Astrocyte (in vitro differentiated cells and primary cell): ENCODE measurements at regions not wholly inside any gene's neighbourhood (a gene's known extent, or its start where the extent isn't known, plus 50 kb on each side); places are given as distances from the start of the nearest gene placed in this dataset.

Experiments used
- DNase-seq: peaks from one replicate; pipeline ENCODE4 v3.0.0-alpha.2; 2010; ENCODE audit warnings: low read depth
- FAIRE-seq: peaks from 2 replicates; lab custom pipeline; 2011; peaks lifted over from hg19 to GRCh38; lab: Jason Lieb, UNC
- H2AFZ ChIP-seq: 2 replicates; pipeline ENCODE4 v1.6.0; 2012; ENCODE audit warnings: low read depth, low read length, inconsistent platforms
- H3K27ac ChIP-seq: 2 replicates; pipeline ENCODE4 v1.5.1; 2011; ENCODE audit warnings: low read depth, low read length, inconsistent platforms
- H3K27me3 ChIP-seq: 2 replicates; pipeline ENCODE4 v1.6.0; 2011; ENCODE audit warnings: low read length, inconsistent platforms; ENCODE audit not compliant: insufficient read depth
- H3K36me3 ChIP-seq: 2 replicates; pipeline ENCODE4 v1.5.1; 2011; ENCODE audit warnings: low read length, inconsistent platforms; ENCODE audit not compliant: insufficient read depth
- H3K4me1 ChIP-seq: 2 replicates; pipeline ENCODE4 v1.5.1; 2011; ENCODE audit warnings: low read length, inconsistent platforms; ENCODE audit not compliant: insufficient read depth
- H3K4me2 ChIP-seq: 2 replicates; pipeline ENCODE4 v1.6.0; 2012; ENCODE audit warnings: low read length, inconsistent platforms
- H3K4me3 ChIP-seq: 2 replicates; pipeline ENCODE4 v1.5.1; 2011; ENCODE audit warnings: low read depth, mild to moderate bottlenecking, low read length, inconsistent platforms; ENCODE audit not compliant: insufficient read depth
- H3K79me2 ChIP-seq: 2 replicates; pipeline ENCODE4 v1.6.0; 2012; ENCODE audit warnings: mild to moderate bottlenecking, low read length, inconsistent platforms; ENCODE audit not compliant: insufficient read depth
- H3K9ac ChIP-seq: 2 replicates; pipeline ENCODE4 v1.6.0; 2012; ENCODE audit warnings: mild to moderate bottlenecking, low read length, inconsistent platforms
- H3K9me3 ChIP-seq: 2 replicates; pipeline ENCODE4 v1.5.1; 2012; ENCODE audit warnings: low read depth, mild to moderate bottlenecking, low read length, inconsistent platforms; ENCODE audit not compliant: insufficient read depth
- H4K20me1 ChIP-seq: 2 replicates; pipeline ENCODE4 v1.6.0; 2012; ENCODE audit warnings: low read length, inconsistent platforms; ENCODE audit not compliant: insufficient read depth
- H3K27ac Mint-ChIP-seq: one replicate; pipeline ENCODE4 v1.8.0; 2021; ENCODE audit warnings: mild to moderate bottlenecking, mixed read lengths; ENCODE audit not compliant: unreplicated experiment
- H3K27me3 Mint-ChIP-seq: one replicate; pipeline ENCODE4 v1.8.0; 2021; ENCODE audit warnings: low read depth, mixed read lengths; ENCODE audit not compliant: unreplicated experiment
- H3K36me3 Mint-ChIP-seq: one replicate; pipeline ENCODE4 v1.8.0; 2021; ENCODE audit warnings: low read depth, mixed read lengths; ENCODE audit not compliant: unreplicated experiment
- H3K4me1 Mint-ChIP-seq: one replicate; pipeline ENCODE4 v1.8.0; 2021; ENCODE audit warnings: low read depth, mixed read lengths; ENCODE audit not compliant: unreplicated experiment
- H3K4me3 Mint-ChIP-seq: one replicate; pipeline ENCODE4 v1.8.0; 2021; ENCODE audit warnings: mild to moderate bottlenecking, moderate library complexity, mixed read lengths; ENCODE audit not compliant: unreplicated experiment
- H3K9me3 Mint-ChIP-seq: one replicate; pipeline ENCODE4 v1.8.0; 2021; ENCODE audit warnings: mild to moderate bottlenecking, mixed read lengths; ENCODE audit not compliant: unreplicated experiment
- CTCF ChIP-seq: IDR thresholded peaks from 2 replicates; pipeline ENCODE4 v1.5.1; 2011; ENCODE audit warnings: low read depth, mild to moderate bottlenecking, inconsistent platforms, low read length, moderate library complexity; ENCODE audit not compliant: insufficient read depth
- EZH2 ChIP-seq: IDR thresholded peaks from 2 replicates; pipeline ENCODE4 v1.6.1; 2012; ENCODE audit warnings: mild to moderate bottlenecking, low read length, inconsistent platforms; ENCODE audit not compliant: insufficient read depth

- Histone ChIP-seq H3K4me1 (no peaks in the 10 kb centered on the region), H3K4me3 (no peak overlapping the region), H2AFZ (no peak overlapping the region), H3K9ac (no peak overlapping the region), H3K27ac (no peak overlapping the region), H3K27me3 (no peaks in the 10 kb centered on the region), H3K36me3 (no peaks in the 10 kb centered on the region), H4K20me1 (no peaks in the 10 kb centered on the region), H3K79me2 (no peaks in the 10 kb centered on the region), H3K9me3 (no peaks in the 10 kb centered on the region), H3K4me2 (no peak overlapping the region)
- no peak for TF ChIP-seq CTCF
- TF ChIP-seq EZH2: no peak
- no peaks in the 10 kb centered on the region for H3K9me3 Mint-ChIP-seq
- H3K27ac Mint-ChIP-seq: no peak overlapping the region
- no peaks in the 10 kb centered on the region for H3K4me1 Mint-ChIP-seq
- H3K36me3 Mint-ChIP-seq: no peaks in the 10 kb centered on the region
- no peak overlapping the region for H3K4me3 Mint-ChIP-seq
- DNase-seq (no peak), FAIRE-seq (no peak)
- H3K27me3 Mint-ChIP-seq: no peaks in the 10 kb centered on the region
Measured at GRCh38 chr5:121783700-121784099, 68.0 kb upstream of the FTMT start.

GRCh38 chr5:121793791-121794190, 57.9 kb upstream of the FTMT start:
- no peaks in the 10 kb centered on the region for H3K4me1 ChIP-seq
- no peak overlapping the region for H3K27ac ChIP-seq
- H3K4me2 ChIP-seq: no peak overlapping the region
- TF ChIP-seq CTCF (no peak), EZH2 (no peak)
- H2AFZ ChIP-seq: no peak overlapping the region
- no peaks in the 10 kb centered on the region for H3K27me3 ChIP-seq
- H3K36me3 ChIP-seq: no peaks in the 10 kb centered on the region
- H3K27ac Mint-ChIP-seq: no peak overlapping the region
- no peaks in the 10 kb centered on the region for H3K4me1 Mint-ChIP-seq
- no peak overlapping the region for H3K4me3 Mint-ChIP-seq
- H3K9me3 Mint-ChIP-seq: no peaks in the 10 kb centered on the region
- DNase-seq (no peak), FAIRE-seq (no peak)
- H3K36me3 Mint-ChIP-seq: no peaks in the 10 kb centered on the region
- H3K9me3 ChIP-seq: no peaks in the 10 kb centered on the region
- H4K20me1 ChIP-seq: no peaks in the 10 kb centered on the region
- no peak overlapping the region for H3K4me3 ChIP-seq
- no peaks in the 10 kb centered on the region for H3K27me3 Mint-ChIP-seq
- no peaks in the 10 kb centered on the region for H3K79me2 ChIP-seq
- no peak overlapping the region for H3K9ac ChIP-seq

- no peak for FAIRE-seq
Measured at GRCh38 chr5:121795511-121795910, 56.2 kb upstream of the FTMT start.

More at GRCh38 chr5:121795511-121795910, 56.2 kb upstream of the FTMT start:
- Histone ChIP-seq H3K4me2 (no peak overlapping the region), H3K79me2 (no peaks in the 10 kb centered on the region), H4K20me1 (no peaks in the 10 kb centered on the region), H3K27ac (no peak overlapping the region), H3K9me3 (no peaks in the 10 kb centered on the region), H3K4me1 (no peaks in the 10 kb centered on the region), H3K27me3 (no peaks in the 10 kb centered on the region), H3K4me3 (no peak overlapping the region), H3K36me3 (no peaks in the 10 kb centered on the region), H2AFZ (no peak overlapping the region), H3K9ac (no peak overlapping the region)
- no peak for DNase-seq
- Mint-ChIP-seq H3K27me3 (no peaks in the 10 kb centered on the region), H3K27ac (no peak overlapping the region), H3K36me3 (no peaks in the 10 kb centered on the region), H3K9me3 (no peaks in the 10 kb centered on the region), H3K4me3 (no peak overlapping the region), H3K4me1 (no peaks in the 10 kb centered on the region)
- TF ChIP-seq CTCF: no peak
- TF ChIP-seq EZH2: no peak
